Stromal cell of bone marrow (primary cell): ENCODE measurements at regions not wholly inside any gene's neighbourhood (a gene's known extent, or its start where the extent isn't known, plus 50 kb on each side); places are given as distances from the start of the nearest gene placed in this dataset.

Experiments
- DNase-seq: peaks from one replicate; pipeline ENCODE4 v3.0.0-alpha.2; 2012; ENCODE audit warnings: low read depth

- DNase-seq: no peak
Measured at GRCh38 chr9:19597176-19597575, 188.4 kb downstream of the ACER2 start.

GRCh38 chr9:19595003-19595402 lies 186.2 kb downstream of the ACER2 start:
- no peak for DNase-seq

GRCh38 chr9:19587678-19588077 lies 178.9 kb downstream of the ACER2 start:
- no peak for DNase-seq

GRCh38 chr9:19583890-19584289 lies 175.1 kb downstream of the ACER2 start:
- no peak for DNase-seq

- no peak for DNase-seq
Measured at GRCh38 chr9:19577411-19577810, 168.6 kb downstream of the ACER2 start.

GRCh38 chr9:19568946-19569345 lies 160.1 kb downstream of the ACER2 start:
- no peak for DNase-seq

- DNase-seq: no peak
Measured at GRCh38 chr9:19564396-19565061, 155.7 kb downstream of the ACER2 start.

- no peak for DNase-seq
Measured at GRCh38 chr9:19555214-19555613, 146.4 kb downstream of the ACER2 start.

GRCh38 chr9:19554529-19554928 lies 145.7 kb downstream of the ACER2 start:
- DNase-seq: no peak

GRCh38 chr9:19553441-19553840 lies 144.6 kb downstream of the ACER2 start:
- no peak for DNase-seq

GRCh38 chr9:19552282-19553105 lies 143.7 kb downstream of the ACER2 start:
- DNase-seq: no peak

GRCh38 chr9:19551124-19551929 lies 142.5 kb downstream of the ACER2 start:
- DNase-seq: no peak

GRCh38 chr9:19550009-19550408 lies 141.2 kb downstream of the ACER2 start:
- DNase-seq: no peak

- DNase-seq: no peak
Measured at GRCh38 chr9:19533373-19533772, 124.6 kb downstream of the ACER2 start.

GRCh38 chr9:19527663-19528062 lies 118.9 kb downstream of the ACER2 start:
- no peak for DNase-seq

GRCh38 chr9:19522558-19522957 lies 113.7 kb downstream of the ACER2 start:
- DNase-seq: no peak

- no peak for DNase-seq
Measured at GRCh38 chr9:19521205-19521604, 112.4 kb downstream of the ACER2 start.

GRCh38 chr9:19517202-19517942 lies 108.6 kb downstream of the ACER2 start:
- DNase-seq: no peak

- no peak for DNase-seq
Measured at GRCh38 chr9:19516348-19516747, 107.5 kb downstream of the ACER2 start.

- DNase-seq: no peak
Measured at GRCh38 chr9:19513671-19514275, 105.0 kb downstream of the ACER2 start.

GRCh38 chr9:19512103-19512832 lies 103.5 kb downstream of the ACER2 start:
- DNase-seq: no peak
